ENCODE measurements at regions not wholly inside any gene's neighbourhood (a gene's known extent, or its start where the extent isn't known, plus 50 kb on each side); places are given as distances from the start of the nearest gene placed in this dataset.

GRCh38 chr10:133007360-133007858 is 65.0 kb upstream of the CFAP46 start:
- no peak overlapping the region for H2AFZ ChIP-seq (ENCODE audit: low read length)
- H3K9me2 ChIP-seq (ENCODE audit: insufficient read depth, low read length), result no peaks in the 10 kb centered on the region
- POLR2A ChIA-PET, result no interaction called here
- no peaks in the 10 kb centered on the region for H3K79me2 ChIP-seq (ENCODE audit: insufficient read depth, low read depth, low read length)
- no peaks in the 10 kb centered on the region for H4K20me1 ChIP-seq (ENCODE audit: insufficient read depth, low read length)
- no peak overlapping the region for H3K27ac ChIP-seq (ENCODE audit: low read depth, low read length, poor library complexity, severe bottlenecking)
- H3K4me3 ChIP-seq (ENCODE audit: low read depth, low read length, poor library complexity, severe bottlenecking), result no peak overlapping the region
- H3K9me3 ChIP-seq (ENCODE audit: low read length), result 0 out of 2 replicates have a peak, but pooled peaks cover 5% of the 10 kb centered on the region
- TF ChIP-seq CTCF (conservative IDR thresholded peaks at IDR 0.05; ENCODE audit: low read length), result no peak
- no peak for TF ChIP-seq EZH2phosphoT487 (IDR thresholded peaks at IDR 0.05; ENCODE audit: borderline replicate concordance, low read depth, low read length)
- no peaks in the 10 kb centered on the region for H3K36me3 ChIP-seq (ENCODE audit: insufficient read depth, low read length)
- H3K4me2 ChIP-seq (ENCODE audit: low read length), result no peak overlapping the region
- no peak for DNase-seq (ENCODE audit: low spot score)
- CTCF ChIA-PET (ENCODE audit: unreplicated experiment), result no interaction called here
- intact Hi-C loops (cut with micrococcal nuclease; ENCODE audit: unreplicated experiment), result no loop called here
- no TSS peak for BruUV-seq (replicated peaks)
- H3K4me1 ChIP-seq (ENCODE audit: insufficient read depth, low read length, poor library complexity, severe bottlenecking), result no peaks in the 10 kb centered on the region

GRCh38 chr10:133006806-133007205 is 64.4 kb upstream of the CFAP46 start:
- CTCF ChIA-PET (ENCODE audit: unreplicated experiment), result no interaction called here

More at GRCh38 chr10:133006806-133007205, 64.4 kb upstream of the CFAP46 start:
- POLR2A ChIA-PET, result no interaction called here
- Histone ChIP-seq H3K79me2 (ENCODE audit: insufficient read depth, low read depth, low read length) (no peaks in the 10 kb centered on the region), H3K4me2 (ENCODE audit: low read length) (no peak overlapping the region), H3K36me3 (ENCODE audit: insufficient read depth, low read length) (no peaks in the 10 kb centered on the region), H3K27ac (ENCODE audit: low read depth, low read length, poor library complexity, severe bottlenecking) (no peak overlapping the region), H2AFZ (ENCODE audit: low read length) (no peak overlapping the region), H3K9me2 (ENCODE audit: insufficient read depth, low read length) (no peaks in the 10 kb centered on the region), H3K4me1 (ENCODE audit: insufficient read depth, low read length, poor library complexity, severe bottlenecking) (no peaks in the 10 kb centered on the region), H3K9me3 (ENCODE audit: low read length) (0 out of 2 replicates have a peak, but pooled peaks cover 2% of the 10 kb centered on the region), H3K4me3 (ENCODE audit: low read depth, low read length, poor library complexity, severe bottlenecking) (no peak overlapping the region), H4K20me1 (ENCODE audit: insufficient read depth, low read length) (no peaks in the 10 kb centered on the region)
- DNase-seq (ENCODE audit: low spot score), result no peak
- no TSS peak for BruUV-seq (replicated peaks)
- intact Hi-C loops (cut with micrococcal nuclease; ENCODE audit: unreplicated experiment), result no loop called here
- no peak for TF ChIP-seq EZH2phosphoT487 (IDR thresholded peaks at IDR 0.05; ENCODE audit: borderline replicate concordance, low read depth, low read length)
- TF ChIP-seq CTCF (conservative IDR thresholded peaks at IDR 0.05; ENCODE audit: low read length), result no peak

All from OCI-LY7 (cell line).